Liver (tissue), 8 donors: ENCODE measurements at regions not wholly inside any gene's neighbourhood (a gene's known extent, or its start where the extent isn't known, plus 50 kb on each side); places are given as distances from the start of the nearest gene placed in this dataset.

ENCODE experiments used
- DNase-seq: peaks from one replicate; pipeline ENCODE4 v3.0.0-alpha.2; 2017; ENCODE audit warnings: low spot score
- H3K27ac ChIP-seq, 2 donors: one replicate each; pipeline ENCODE4 v1.7.0; 2013; ENCODE audit warnings: inconsistent platforms in 2 of 2, low read length in 2 of 2, control low read depth in 1 of 2, low read depth in 1 of 2, mild to moderate bottlenecking in 1 of 2
- H3K27me3 ChIP-seq, 4 donors: one replicate each; pipeline versions ENCODE4 v1.6.1 to v1.7.0; 2013; ENCODE audit warnings: low read length in 3 of 4, inconsistent platforms in 1 of 4, mild to moderate bottlenecking in 1 of 4, moderate library complexity in 1 of 4; ENCODE audit not compliant: control insufficient read depth in 4 of 4, insufficient read depth in 4 of 4
- H3K36me3 ChIP-seq, 4 donors: one replicate each; pipeline versions ENCODE4 v1.6.1 to v1.7.0; 2013; ENCODE audit warnings: low read length in 3 of 4, mild to moderate bottlenecking in 3 of 4, low read depth in 1 of 4, moderate library complexity in 1 of 4; ENCODE audit not compliant: control insufficient read depth in 4 of 4, insufficient read depth in 3 of 4
- H3K4me1 ChIP-seq, 4 donors: one replicate each; pipeline versions ENCODE4 v1.6.1 to v1.7.0; 2013; ENCODE audit warnings: low read length in 3 of 4, mild to moderate bottlenecking in 3 of 4, moderate library complexity in 1 of 4; ENCODE audit not compliant: control insufficient read depth in 4 of 4, insufficient read depth in 4 of 4
- H3K4me3 ChIP-seq, 3 donors: one replicate each; pipeline versions ENCODE4 v1.6.1 to v1.7.0; 2013; ENCODE audit warnings: low read length in 3 of 3, control low read depth in 1 of 3, low read depth in 1 of 3, mild to moderate bottlenecking in 1 of 3
- H3K9ac ChIP-seq, 2 donors: one replicate each; pipeline ENCODE4 v1.7.0; 2013; ENCODE audit warnings: low read length in 2 of 2, mild to moderate bottlenecking in 2 of 2, moderate library complexity in 2 of 2, control low read depth in 1 of 2, low read depth in 1 of 2
- H3K9me3 ChIP-seq, 4 donors: one replicate each; pipeline versions ENCODE4 v1.6.1 to v1.7.0; 2013; ENCODE audit warnings: low read length in 3 of 4; ENCODE audit not compliant: control insufficient read depth in 4 of 4
- ATF3 ChIP-seq: IDR thresholded peaks from 2 replicates; pipeline ENCODE4 v1.6.1; 2016; ENCODE audit warnings: antibody characterized with exemption
- CTCF ChIP-seq: fragments of 150-350 bp; IDR thresholded peaks from 2 replicates; pipeline ENCODE4 v1.5.1; 2017; ENCODE audit warnings: improper control_type of control experiment, low read depth, low read length; ENCODE audit not compliant: missing input control
- EGR1 ChIP-seq, 2 donors: IDR thresholded peaks; 2 replicates each; pipeline ENCODE4 v1.6.1; 2016 to 2018; ENCODE audit warnings: antibody characterized with exemption in 2 of 2, low read depth in 2 of 2
- FOXA1 ChIP-seq: IDR thresholded peaks from 2 replicates; pipeline ENCODE4 v1.6.1; 2016; ENCODE audit warnings: antibody characterized with exemption
- FOXA2 ChIP-seq: IDR thresholded peaks from 2 replicates; pipeline ENCODE4 v1.6.1; 2016; ENCODE audit warnings: antibody characterized with exemption
- GABPA ChIP-seq, 2 donors: IDR thresholded peaks in 1 of 2; conservative IDR thresholded peaks in 1 of 2; 2 replicates each; pipeline ENCODE4 v1.6.1; 2016; ENCODE audit warnings: antibody characterized with exemption in 2 of 2, mild to moderate bottlenecking in 1 of 2, moderate library complexity in 1 of 2
- HNF4A ChIP-seq, 2 donors: conservative IDR thresholded peaks; 2 replicates each; pipeline ENCODE4 v1.6.1; 2016; ENCODE audit warnings: antibody characterized with exemption in 2 of 2, mild to moderate bottlenecking in 2 of 2
- HNF4G ChIP-seq: IDR thresholded peaks from 2 replicates; pipeline ENCODE4 v1.6.1; 2016; ENCODE audit warnings: antibody characterized with exemption
- JUND ChIP-seq, 2 donors: IDR thresholded peaks; 2 replicates each; pipeline ENCODE4 v1.6.1; 2016; ENCODE audit warnings: antibody characterized with exemption in 2 of 2
- MAX ChIP-seq: IDR thresholded peaks from 2 replicates; pipeline ENCODE4 v1.6.1; 2016; ENCODE audit warnings: antibody characterized with exemption
- NR2F2 ChIP-seq: IDR thresholded peaks from 2 replicates; pipeline ENCODE4 v1.6.1; 2016; ENCODE audit warnings: antibody characterized with exemption
- RAD21 ChIP-seq, 2 donors: IDR thresholded peaks; 2 replicates each; pipeline ENCODE4 v1.6.1; 2016; ENCODE audit warnings: antibody characterized with exemption in 2 of 2, mild to moderate bottlenecking in 2 of 2
- REST ChIP-seq: IDR thresholded peaks from 2 replicates; pipeline ENCODE4 v1.6.1; 2016; ENCODE audit warnings: antibody characterized with exemption, mild to moderate bottlenecking
- RXRA ChIP-seq, 2 donors: IDR thresholded peaks; 2 replicates each; pipeline ENCODE4 v1.6.1; 2017 to 2018; ENCODE audit warnings: antibody characterized with exemption in 2 of 2, mild to moderate bottlenecking in 1 of 2
- SP1 ChIP-seq: IDR thresholded peaks from 2 replicates; pipeline ENCODE4 v1.6.1; 2018; ENCODE audit warnings: antibody characterized with exemption, mild to moderate bottlenecking
- TAF1 ChIP-seq: conservative IDR thresholded peaks from 2 replicates; pipeline ENCODE4 v1.6.1; 2016; ENCODE audit warnings: antibody characterized with exemption, mild to moderate bottlenecking
- YY1 ChIP-seq: IDR thresholded peaks from 2 replicates; pipeline ENCODE4 v1.6.1; 2016; ENCODE audit warnings: antibody characterized with exemption, mild to moderate bottlenecking
- ZBTB33 ChIP-seq: IDR thresholded peaks from 2 replicates; pipeline ENCODE4 v1.6.1; 2016; ENCODE audit warnings: antibody characterized with exemption
- WGBS: extraction: QIAGEN DNeasy Blood & Tissue Kit; methylation state at CpG from one replicate; pipeline ENCODE4 v1.1.7; 2013; 5-methylcytosine and 5-hydroxymethylcytosine counted together
- donor health status: healthy.
- donor health status: healthy.
- donor health status: healthy.
- donor health status: healthy.
- donor health status: healthy.

- Histone ChIP-seq H3K36me3 (no peaks in the 10 kb centered on the region), H3K9me3 (no peaks in the 10 kb centered on the region), H3K27me3 (no peaks in the 10 kb centered on the region), H3K4me3 (no peak overlapping the region), H3K9ac (no peak overlapping the region), H3K27ac (no peak overlapping the region), H3K4me1 (no peaks in the 10 kb centered on the region)
- DNase-seq: no peak
- no peak for TF ChIP-seq NR2F2
- TF ChIP-seq EGR1 (IDR thresholded peaks at IDR 0.05; ENCODE audit: low read depth in 2 of 2): no peak
- no peak for TF ChIP-seq CTCF
- TF ChIP-seq JUND (IDR thresholded peaks at IDR 0.05): no peak
- TF ChIP-seq SP1: no peak
- TF ChIP-seq RAD21 (IDR thresholded peaks at IDR 0.05): no peak
- TF ChIP-seq HNF4A (conservative IDR thresholded peaks at IDR 0.05): no peak
- TF ChIP-seq GABPA (IDR thresholded peaks at IDR 0.05 in 1 of 2, conservative IDR thresholded peaks at IDR 0.05 in 1 of 2): no peak
- no peak for TF ChIP-seq ZBTB33
- no peak for TF ChIP-seq FOXA1
- no peak for TF ChIP-seq REST
- no peak for TF ChIP-seq HNF4G
- TF ChIP-seq FOXA2: no peak
- no peak for TF ChIP-seq YY1
- no peak for TF ChIP-seq TAF1
- TF ChIP-seq MAX: no peak
- TF ChIP-seq RXRA (IDR thresholded peaks at IDR 0.05): no peak
- 75% methylated on average over 1 of the region's 1 CpG for WGBS
Measured at GRCh38 chr5:93649234-93649900, 66.3 kb downstream of the NR2F1 start.

- no peak for TF ChIP-seq FOXA2
- no peak for TF ChIP-seq TAF1
- TF ChIP-seq ATF3: no peak
- TF ChIP-seq HNF4G: no peak
- no peak for TF ChIP-seq REST
- TF ChIP-seq FOXA1: no peak
- no peaks in the 10 kb centered on the region for H3K36me3 ChIP-seq
- no peak for DNase-seq
- H3K4me3 ChIP-seq: no peak overlapping the region
- 71% methylated on average over 2 of the region's 2 CpGs for WGBS
- no peaks in the 10 kb centered on the region for H3K4me1 ChIP-seq
- no peak overlapping the region for H3K9ac ChIP-seq
- no peak overlapping the region for H3K27ac ChIP-seq
- H3K27me3 ChIP-seq: no peaks in the 10 kb centered on the region
- H3K9me3 ChIP-seq: no peaks in the 10 kb centered on the region
Measured at GRCh38 chr5:93644760-93645159, 61.7 kb downstream of the NR2F1 start.
